ENCODE measurements at regions not wholly inside any gene's neighbourhood (a gene's known extent, or its start where the extent isn't known, plus 50 kb on each side); places are given as distances from the start of the nearest gene placed in this dataset.

- DNase-seq (ENCODE audit: low read depth) = no peak
- H3K4me3 ChIP-seq (ENCODE audit: low read depth, low read length) = no peak overlapping the region
- TF ChIP-seq CTCF (IDR thresholded peaks at IDR 0.05; ENCODE audit: low read depth, low read length, missing control alignments) = no peak
Observed at GRCh38 chr2:16142383-16143361, 202.3 kb downstream of the MYCN start.

DNA sequence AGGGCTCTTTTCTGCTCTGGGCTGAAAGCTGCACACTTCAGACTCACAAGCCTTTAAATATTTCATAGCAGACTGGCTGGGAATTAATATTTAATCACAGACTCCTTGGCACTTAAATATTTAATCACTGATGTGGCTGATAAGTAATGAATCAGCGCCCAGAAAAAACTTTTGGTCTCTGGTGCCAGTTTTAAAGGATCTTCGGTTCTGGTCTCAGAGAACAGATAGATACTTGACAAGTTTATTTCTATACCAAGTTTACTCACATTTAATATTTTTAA, 201.2 kb downstream of the MYCN start:
- H3K4me3 ChIP-seq (ENCODE audit: low read depth, low read length) = no peak overlapping the region
- no peak for DNase-seq (ENCODE audit: low read depth)
- TF ChIP-seq CTCF (IDR thresholded peaks at IDR 0.05; ENCODE audit: low read depth, low read length, missing control alignments) = no peak

DNA sequence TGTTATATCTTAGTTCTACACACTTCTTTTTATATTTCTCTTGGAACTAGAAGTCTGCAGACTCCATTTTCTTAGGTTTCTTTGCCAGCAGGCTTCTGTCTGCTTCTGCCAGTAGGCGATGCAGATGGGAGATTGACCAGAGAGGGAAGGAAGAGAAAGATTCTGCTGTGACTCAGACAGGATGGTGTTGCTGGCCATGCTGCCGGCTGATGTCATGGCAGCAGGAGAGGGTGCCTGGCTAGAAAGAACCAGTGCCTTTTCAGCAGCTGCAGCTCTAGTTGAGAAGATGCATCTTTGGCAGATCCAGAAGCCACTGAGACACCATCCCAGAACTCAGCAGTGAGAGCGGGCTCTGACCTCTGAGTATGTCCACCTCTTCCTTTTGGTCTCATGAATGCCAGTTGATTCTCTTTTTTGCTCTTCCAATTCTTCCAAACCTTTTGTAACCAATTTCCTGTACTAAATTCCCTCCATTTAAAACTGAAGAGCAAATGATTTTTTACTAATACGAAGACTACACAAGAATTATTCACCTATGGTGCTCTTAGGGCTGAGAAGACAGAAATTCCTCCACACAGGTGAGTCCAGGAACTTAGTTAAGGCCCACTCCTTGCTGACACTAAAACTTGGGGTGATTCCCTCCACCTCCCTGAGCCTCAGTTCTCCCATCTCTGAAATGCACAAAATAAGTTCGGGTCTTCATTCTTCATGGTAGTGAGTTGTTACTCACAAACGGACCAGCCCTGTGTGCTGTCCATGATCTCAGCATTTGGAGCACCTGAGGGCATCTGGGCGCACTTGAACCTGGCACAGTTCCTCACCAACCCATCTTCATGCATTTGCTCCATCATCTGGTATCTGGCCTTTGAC, 200.7 kb downstream of the MYCN start:
- DNase-seq (ENCODE audit: low read depth) = no peak
- H3K4me3 ChIP-seq (ENCODE audit: low read depth, low read length) = no peak overlapping the region

DNA sequence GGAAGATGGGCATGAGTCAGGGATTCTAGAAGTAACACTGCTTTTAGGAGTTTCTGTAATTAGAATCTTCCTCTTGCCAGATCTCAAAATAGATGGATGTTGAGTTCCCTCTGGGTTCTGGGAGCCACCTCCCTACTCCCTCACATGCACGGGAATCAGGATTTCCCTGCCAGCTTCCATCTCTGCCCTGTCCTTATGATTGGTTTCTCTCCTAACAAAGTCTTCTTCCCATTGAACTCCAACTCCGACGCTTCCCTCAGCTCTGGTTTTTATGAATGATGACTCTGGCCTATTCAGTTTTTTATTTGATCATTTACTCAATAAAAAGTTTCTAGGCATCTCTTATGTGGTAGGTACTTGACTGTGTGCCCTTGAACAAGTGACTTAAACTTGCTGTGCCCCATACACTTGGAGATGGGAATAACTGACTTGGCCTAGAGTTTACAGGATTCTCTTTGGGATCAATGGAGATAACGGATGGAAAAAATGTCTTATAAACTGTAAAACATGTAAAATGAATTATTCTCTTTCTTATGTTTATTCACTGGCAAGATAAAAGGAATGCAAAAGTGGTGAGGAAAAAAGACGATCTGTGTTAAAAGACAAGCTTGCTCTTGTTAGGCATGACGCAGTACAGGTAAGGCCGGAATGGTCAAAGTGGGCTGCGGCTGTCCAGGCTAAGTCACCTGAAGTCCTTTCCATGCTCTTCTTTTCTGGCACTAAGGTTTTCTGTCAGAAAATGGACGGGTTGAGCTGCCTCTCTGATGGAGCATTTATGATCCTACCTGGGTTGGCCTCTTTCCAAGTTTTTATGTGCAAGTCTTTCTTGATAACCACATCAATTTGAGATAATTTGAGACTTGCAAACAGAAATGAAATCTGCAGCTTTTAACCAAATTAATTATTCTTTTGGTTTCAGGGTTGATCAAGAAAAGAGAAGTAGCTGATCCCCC, 199.6 kb downstream of the MYCN start:
- H3K4me3 ChIP-seq (ENCODE audit: low read depth, low read length) = no peak overlapping the region
- no peak for TF ChIP-seq CTCF (IDR thresholded peaks at IDR 0.05; ENCODE audit: low read depth, low read length, missing control alignments)
- no peak for DNase-seq (ENCODE audit: low read depth)

More for the DNA sequence above, 200.7 kb downstream of the MYCN start:
- TF ChIP-seq CTCF (IDR thresholded peaks at IDR 0.05; ENCODE audit: low read depth, low read length, missing control alignments) = no peak

GRCh38 chr2:16138811-16139662, 198.7 kb downstream of the MYCN start:
- TF ChIP-seq CTCF (IDR thresholded peaks at IDR 0.05; ENCODE audit: low read depth, low read length, missing control alignments) = no peak
- H3K4me3 ChIP-seq (ENCODE audit: low read depth, low read length) = no peak overlapping the region
- DNase-seq (ENCODE audit: low read depth) = no peak

All from GM12864 (cell line).